Panc1 (cell line): ENCODE measurements at regions not wholly inside any gene's neighbourhood (a gene's known extent, or its start where the extent isn't known, plus 50 kb on each side); places are given as distances from the start of the nearest gene placed in this dataset.

Experiments used
- ATAC-seq: fragments of 200-7000 bp; cut with Tn5 transposase; 2 replicates; pipeline ENCODE4 v1.9.1; 2020; ENCODE audit warnings: mild to moderate bottlenecking, moderate library complexity
- BruUV-seq: library from RNA; stranded (reverse); fragments of 400-500 nt; replicated peaks from 2 replicates; lab custom pipeline; 2021; lab: Mats Ljungman, UMichigan
- CTCF ChIA-PET: fragments of 300-600 bp; sonication (Branson Sonifier 250); formaldehyde crosslinking; loops from one replicate; lab custom pipeline; 2022; ENCODE audit warnings: antibody characterized with exemption; lab: Charles Lee
- POLR2A ChIA-PET: fragments of 300-600 bp; sonication (Branson Sonifier 250); formaldehyde crosslinking; loops from one replicate; lab custom pipeline; 2022; ENCODE audit warnings: antibody characterized with exemption; lab: Charles Lee
- DNase-seq: peaks from one replicate; pipeline ENCODE4 v3.0.0-alpha.2; 2010; ENCODE audit warnings: low read depth, low spot score
- H3K27ac ChIP-seq: 2 replicates; pipeline ENCODE4 v1.5.1; 2011; ENCODE audit warnings: mild to moderate bottlenecking, low read length, inconsistent platforms
- H3K27me3 ChIP-seq: fragments of 200-500 bp; sonication (Bioruptor generic); 2 replicates; pipeline ENCODE4 v1.6.0; 2014; ENCODE audit warnings: low read length, inconsistent platforms; ENCODE audit not compliant: control insufficient read depth, insufficient read depth
- H3K36me3 ChIP-seq: fragments of 200-500 bp; sonication (Bioruptor generic); 2 replicates; pipeline ENCODE4 v1.5.1; 2014; ENCODE audit warnings: inconsistent platforms, mild to moderate bottlenecking, low read length, moderate library complexity; ENCODE audit not compliant: control insufficient read depth, insufficient read depth
- H3K4me1 ChIP-seq: 2 replicates; pipeline ENCODE4 v1.5.1; 2011; ENCODE audit warnings: inconsistent platforms, mild to moderate bottlenecking, low read length, moderate library complexity; ENCODE audit not compliant: control insufficient read depth, insufficient read depth
- H3K4me3 ChIP-seq, 2 experiments: 2 replicates each; pipeline ENCODE4 v1.5.1; 2011 to 2012; ENCODE audit warnings: low read depth in 2 of 2, low read length in 2 of 2, mild to moderate bottlenecking in 2 of 2, inconsistent platforms in 1 of 2, moderate library complexity in 1 of 2
- H3K9me3 ChIP-seq: fragments of 200-500 bp; sonication (Bioruptor generic); 2 replicates; pipeline ENCODE4 v1.5.1; 2014; ENCODE audit warnings: low read depth, mild to moderate bottlenecking, inconsistent platforms, low read length, moderate library complexity; ENCODE audit not compliant: control insufficient read depth, insufficient read depth
- POLR2AphosphoS5 ChIP-seq: IDR thresholded peaks from 2 replicates; pipeline ENCODE4 v1.6.1; 2012; ENCODE audit warnings: mild to moderate bottlenecking, low read depth, low read length, moderate library complexity
- SIN3A ChIP-seq: IDR thresholded peaks from 2 replicates; pipeline ENCODE4 v1.6.1; 2012; ENCODE audit warnings: low read depth, mild to moderate bottlenecking, low read length, moderate library complexity, borderline replicate concordance; ENCODE audit not compliant: insufficient read depth
- TCF7L2 ChIP-seq: IDR thresholded peaks from 2 replicates; pipeline ENCODE4 v1.6.1; 2011; ENCODE audit warnings: mild to moderate bottlenecking, low read depth, low read length, inconsistent platforms
- in situ Hi-C: cut with HindIII; loops from 2 replicates; pipeline ENCODE4 v1.10.0; 2016; ENCODE audit warnings: low sequenced_read_pairs, low pct_unique_long_range_greater_than_20kb
- intact Hi-C: fragments of 100-400 bp; cut with micrococcal nuclease; formaldehyde crosslinking; loops from one replicate; pipeline ENCODE4 v1.10.0; 2022; ENCODE audit not compliant: unreplicated experiment
- TF ChIP-seq, protein P1 (sequence below), 2 experiments: IDR thresholded peaks; 2 replicates each; pipeline ENCODE4 v1.6.1; 2011 to 2012; ENCODE audit warnings: low read depth in 2 of 2, control low read depth in 1 of 2, low read length in 1 of 2, mild to moderate bottlenecking in 1 of 2, moderate library complexity in 1 of 2; ENCODE audit not compliant: insufficient read depth in 1 of 2
- TF ChIP-seq, protein P2 (sequence below): fragments of 450-650 bp; IDR thresholded peaks from 2 replicates; pipeline ENCODE4 v1.5.1; 2017; ENCODE audit warnings: mild to moderate bottlenecking

DNA sequence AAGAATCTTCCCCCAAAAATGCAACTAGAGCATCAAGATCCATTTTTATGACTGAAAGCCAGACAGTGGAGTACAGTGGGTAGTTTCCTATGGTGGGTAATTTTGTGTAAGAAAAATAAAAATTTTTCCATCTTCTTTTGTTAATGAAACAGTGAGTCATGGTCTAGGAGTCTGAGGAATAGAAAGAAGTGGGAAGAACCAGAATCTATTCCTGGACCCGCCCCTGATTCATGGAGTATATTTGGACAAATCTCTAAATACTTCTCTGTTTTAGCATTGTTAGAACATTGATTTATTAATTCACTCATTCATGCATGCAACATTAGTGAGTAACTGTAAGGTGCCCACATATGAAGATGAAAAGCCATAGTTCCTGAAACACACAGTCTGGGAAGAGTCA is 304.5 kb upstream of the GPR149 start:
- in situ Hi-C loops (no loop called here), intact Hi-C loops (no loop called here)
- BruUV-seq: no TSS peak

DNA sequence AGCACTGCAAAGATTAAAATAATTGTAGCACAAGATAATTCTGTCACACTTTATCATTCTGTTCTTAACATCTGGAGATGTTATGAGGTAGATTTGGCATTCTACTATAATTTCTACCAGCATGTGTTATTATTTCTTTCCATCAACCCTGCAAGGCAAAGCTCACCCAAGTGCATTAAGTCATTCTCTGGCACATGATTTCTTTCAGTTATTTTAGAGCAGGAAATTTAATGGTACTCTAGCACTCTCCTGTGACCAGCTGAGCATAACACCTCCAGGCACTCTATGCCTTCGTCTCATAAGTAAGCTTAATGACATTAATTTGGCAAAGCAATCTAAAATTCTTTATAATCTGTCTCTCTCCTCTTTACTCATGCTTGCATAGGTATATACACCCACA is 300.2 kb upstream of the GPR149 start:
- TF ChIP-seq POLR2AphosphoS5: no peak
- TF ChIP-seq, protein P1, sequence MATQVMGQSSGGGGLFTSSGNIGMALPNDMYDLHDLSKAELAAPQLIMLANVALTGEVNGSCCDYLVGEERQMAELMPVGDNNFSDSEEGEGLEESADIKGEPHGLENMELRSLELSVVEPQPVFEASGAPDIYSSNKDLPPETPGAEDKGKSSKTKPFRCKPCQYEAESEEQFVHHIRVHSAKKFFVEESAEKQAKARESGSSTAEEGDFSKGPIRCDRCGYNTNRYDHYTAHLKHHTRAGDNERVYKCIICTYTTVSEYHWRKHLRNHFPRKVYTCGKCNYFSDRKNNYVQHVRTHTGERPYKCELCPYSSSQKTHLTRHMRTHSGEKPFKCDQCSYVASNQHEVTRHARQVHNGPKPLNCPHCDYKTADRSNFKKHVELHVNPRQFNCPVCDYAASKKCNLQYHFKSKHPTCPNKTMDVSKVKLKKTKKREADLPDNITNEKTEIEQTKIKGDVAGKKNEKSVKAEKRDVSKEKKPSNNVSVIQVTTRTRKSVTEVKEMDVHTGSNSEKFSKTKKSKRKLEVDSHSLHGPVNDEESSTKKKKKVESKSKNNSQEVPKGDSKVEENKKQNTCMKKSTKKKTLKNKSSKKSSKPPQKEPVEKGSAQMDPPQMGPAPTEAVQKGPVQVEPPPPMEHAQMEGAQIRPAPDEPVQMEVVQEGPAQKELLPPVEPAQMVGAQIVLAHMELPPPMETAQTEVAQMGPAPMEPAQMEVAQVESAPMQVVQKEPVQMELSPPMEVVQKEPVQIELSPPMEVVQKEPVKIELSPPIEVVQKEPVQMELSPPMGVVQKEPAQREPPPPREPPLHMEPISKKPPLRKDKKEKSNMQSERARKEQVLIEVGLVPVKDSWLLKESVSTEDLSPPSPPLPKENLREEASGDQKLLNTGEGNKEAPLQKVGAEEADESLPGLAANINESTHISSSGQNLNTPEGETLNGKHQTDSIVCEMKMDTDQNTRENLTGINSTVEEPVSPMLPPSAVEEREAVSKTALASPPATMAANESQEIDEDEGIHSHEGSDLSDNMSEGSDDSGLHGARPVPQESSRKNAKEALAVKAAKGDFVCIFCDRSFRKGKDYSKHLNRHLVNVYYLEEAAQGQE (IDR thresholded peaks at IDR 0.05; ENCODE audit: insufficient read depth in 1 of 2, low read depth in 2 of 2, low read length in 1 of 2): no peak
- no peak for ATAC-seq
- intact Hi-C loops (no loop called here), in situ Hi-C loops (no loop called here)
- Histone ChIP-seq H3K9me3 (no peaks in the 10 kb centered on the region), H3K27me3 (no peaks in the 10 kb centered on the region), H3K4me1 (no peaks in the 10 kb centered on the region), H3K27ac (no peak overlapping the region), H3K36me3 (no peaks in the 10 kb centered on the region), H3K4me3 (no peak overlapping the region)
- ChIA-PET POLR2A (no interaction called here), CTCF (interaction anchor here (0.5 kb wide), 1 partner anchor 403 kb away, joined by 4 read pairs; no protein-coding TSS in a partner anchor)
- BruUV-seq: no TSS peak
- DNase-seq: no peak

More for the DNA sequence above, 304.5 kb upstream of the GPR149 start:
- Histone ChIP-seq H3K4me3 (no peak overlapping the region), H3K27me3 (no peaks in the 10 kb centered on the region), H3K4me1 (no peaks in the 10 kb centered on the region), H3K36me3 (no peaks in the 10 kb centered on the region), H3K27ac (no peak overlapping the region), H3K9me3 (no peaks in the 10 kb centered on the region)
- TF ChIP-seq POLR2AphosphoS5 (no peak), SIN3A (no peak), TCF7L2 (no peak)
- TF ChIP-seq, protein P2, sequence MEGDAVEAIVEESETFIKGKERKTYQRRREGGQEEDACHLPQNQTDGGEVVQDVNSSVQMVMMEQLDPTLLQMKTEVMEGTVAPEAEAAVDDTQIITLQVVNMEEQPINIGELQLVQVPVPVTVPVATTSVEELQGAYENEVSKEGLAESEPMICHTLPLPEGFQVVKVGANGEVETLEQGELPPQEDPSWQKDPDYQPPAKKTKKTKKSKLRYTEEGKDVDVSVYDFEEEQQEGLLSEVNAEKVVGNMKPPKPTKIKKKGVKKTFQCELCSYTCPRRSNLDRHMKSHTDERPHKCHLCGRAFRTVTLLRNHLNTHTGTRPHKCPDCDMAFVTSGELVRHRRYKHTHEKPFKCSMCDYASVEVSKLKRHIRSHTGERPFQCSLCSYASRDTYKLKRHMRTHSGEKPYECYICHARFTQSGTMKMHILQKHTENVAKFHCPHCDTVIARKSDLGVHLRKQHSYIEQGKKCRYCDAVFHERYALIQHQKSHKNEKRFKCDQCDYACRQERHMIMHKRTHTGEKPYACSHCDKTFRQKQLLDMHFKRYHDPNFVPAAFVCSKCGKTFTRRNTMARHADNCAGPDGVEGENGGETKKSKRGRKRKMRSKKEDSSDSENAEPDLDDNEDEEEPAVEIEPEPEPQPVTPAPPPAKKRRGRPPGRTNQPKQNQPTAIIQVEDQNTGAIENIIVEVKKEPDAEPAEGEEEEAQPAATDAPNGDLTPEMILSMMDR: no peak
- TF ChIP-seq, protein P1 (IDR thresholded peaks at IDR 0.05; ENCODE audit: insufficient read depth in 1 of 2, low read depth in 2 of 2, low read length in 1 of 2): no peak
- ChIA-PET POLR2A (no interaction called here), CTCF (no interaction called here)
- ATAC-seq (no peak), DNase-seq (no peak)
